ENCODE measurements at regions not wholly inside any gene's neighbourhood (a gene's known extent, or its start where the extent isn't known, plus 50 kb on each side); places are given as distances from the start of the nearest gene placed in this dataset.

GRCh38 chr22:27113641-27114040 is 456.3 kb downstream of the MIAT start:
- no peak for TF ChIP-seq CTCF (IDR thresholded peaks at IDR 0.05)
- TF ChIP-seq EZH2 (IDR thresholded peaks at IDR 0.05; ENCODE audit: borderline replicate concordance, insufficient read depth, low read depth, low read length, poor library complexity, severe bottlenecking) = no peak
